BE2C (cell line): ENCODE measurements at regions not wholly inside any gene's neighbourhood (a gene's known extent, or its start where the extent isn't known, plus 50 kb on each side); places are given as distances from the start of the nearest gene placed in this dataset.

Source experiments
- DNase-seq: peaks from one replicate; pipeline ENCODE4 v3.0.0-alpha.2; 2020
- H3K27me3 ChIP-seq: fragments of 250-450 bp; sonication (Bioruptor Pico); 2 replicates; pipeline ENCODE4 v1.5.1; 2020; ENCODE audit warnings: mild to moderate bottlenecking
- H3K36me3 ChIP-seq: fragments of 250-450 bp; sonication (Bioruptor Pico); 2 replicates; pipeline ENCODE4 v1.5.1; 2020; ENCODE audit warnings: mild to moderate bottlenecking
- H3K4me1 ChIP-seq: fragments of 250-450 bp; sonication (Bioruptor Pico); 2 replicates; pipeline ENCODE4 v1.5.1; 2020
- H3K4me3 ChIP-seq: 2 replicates; pipeline ENCODE4 v1.5.1; 2011; ENCODE audit warnings: low read depth, low read length
- H3K9me3 ChIP-seq: fragments of 250-450 bp; sonication (Bioruptor Pico); 2 replicates; pipeline ENCODE4 v1.5.1; 2020
- TF ChIP-seq, protein P1 (sequence below): IDR thresholded peaks from 2 replicates; pipeline ENCODE4 v1.5.1; 2012; ENCODE audit warnings: mild to moderate bottlenecking, low read depth, low read length

- no peaks in the 10 kb centered on the region for H3K4me1 ChIP-seq
- no peak overlapping the region for H3K4me3 ChIP-seq
- H3K9me3 ChIP-seq, result no peaks in the 10 kb centered on the region
- no peaks in the 10 kb centered on the region for H3K27me3 ChIP-seq
- TF ChIP-seq, protein P1, sequence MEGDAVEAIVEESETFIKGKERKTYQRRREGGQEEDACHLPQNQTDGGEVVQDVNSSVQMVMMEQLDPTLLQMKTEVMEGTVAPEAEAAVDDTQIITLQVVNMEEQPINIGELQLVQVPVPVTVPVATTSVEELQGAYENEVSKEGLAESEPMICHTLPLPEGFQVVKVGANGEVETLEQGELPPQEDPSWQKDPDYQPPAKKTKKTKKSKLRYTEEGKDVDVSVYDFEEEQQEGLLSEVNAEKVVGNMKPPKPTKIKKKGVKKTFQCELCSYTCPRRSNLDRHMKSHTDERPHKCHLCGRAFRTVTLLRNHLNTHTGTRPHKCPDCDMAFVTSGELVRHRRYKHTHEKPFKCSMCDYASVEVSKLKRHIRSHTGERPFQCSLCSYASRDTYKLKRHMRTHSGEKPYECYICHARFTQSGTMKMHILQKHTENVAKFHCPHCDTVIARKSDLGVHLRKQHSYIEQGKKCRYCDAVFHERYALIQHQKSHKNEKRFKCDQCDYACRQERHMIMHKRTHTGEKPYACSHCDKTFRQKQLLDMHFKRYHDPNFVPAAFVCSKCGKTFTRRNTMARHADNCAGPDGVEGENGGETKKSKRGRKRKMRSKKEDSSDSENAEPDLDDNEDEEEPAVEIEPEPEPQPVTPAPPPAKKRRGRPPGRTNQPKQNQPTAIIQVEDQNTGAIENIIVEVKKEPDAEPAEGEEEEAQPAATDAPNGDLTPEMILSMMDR, result no peak
- H3K36me3 ChIP-seq, result no peaks in the 10 kb centered on the region
- DNase-seq, result no peak
These were observed 148.5 kb upstream of the ATXN1 start for GRCh38 chr6:16909658-16910360.

DNA sequence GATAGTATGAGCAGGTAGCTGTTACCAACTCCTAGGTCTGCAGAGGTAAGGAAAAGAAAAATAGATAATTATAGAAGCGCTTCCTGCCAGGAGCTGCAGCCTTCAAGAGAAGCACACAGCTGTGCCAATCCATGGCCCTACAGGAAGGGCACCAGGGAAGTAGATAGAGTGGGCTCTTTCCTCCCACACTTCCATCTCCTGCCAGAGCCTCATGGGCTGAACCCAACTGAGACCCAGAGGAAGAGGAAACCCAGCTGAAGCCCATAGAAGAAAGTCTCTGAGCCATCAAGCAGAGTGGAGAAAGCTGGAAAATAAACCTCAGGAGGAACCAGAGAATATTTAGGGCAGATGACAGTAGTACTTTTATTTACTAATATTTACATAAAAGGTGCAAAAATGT is 146.7 kb upstream of the ATXN1 start:
- no peaks in the 10 kb centered on the region for H3K27me3 ChIP-seq
- no peak for DNase-seq
- TF ChIP-seq, protein P1, result no peak
- no peaks in the 10 kb centered on the region for H3K36me3 ChIP-seq
- H3K4me1 ChIP-seq, result no peaks in the 10 kb centered on the region
- no peak overlapping the region for H3K4me3 ChIP-seq
- no peaks in the 10 kb centered on the region for H3K9me3 ChIP-seq

DNA sequence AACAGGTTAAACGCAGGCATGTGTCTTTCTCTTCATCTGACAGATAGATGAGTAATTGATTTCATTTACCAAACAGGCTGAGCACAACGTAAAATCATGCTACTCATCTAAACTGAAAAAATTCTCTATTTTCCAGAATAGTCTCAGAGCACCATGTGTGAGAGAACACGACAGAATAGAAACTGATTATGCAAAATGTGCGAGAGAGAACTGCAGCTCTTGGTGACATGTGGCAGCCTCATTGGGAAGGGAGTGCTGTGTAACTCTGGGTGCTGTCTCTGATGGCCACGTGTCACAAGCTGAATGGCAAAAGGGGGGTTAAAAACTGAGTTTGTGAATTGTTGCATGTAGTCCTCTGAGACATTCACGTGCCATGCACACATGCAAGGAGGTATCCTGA is 143.7 kb upstream of the ATXN1 start:
- no peaks in the 10 kb centered on the region for H3K4me1 ChIP-seq
- TF ChIP-seq, protein P1, result no peak
- H3K36me3 ChIP-seq, result no peaks in the 10 kb centered on the region
- H3K27me3 ChIP-seq, result no peaks in the 10 kb centered on the region
- no peak for DNase-seq
- H3K4me3 ChIP-seq, result no peak overlapping the region
- H3K9me3 ChIP-seq, result no peaks in the 10 kb centered on the region

DNA sequence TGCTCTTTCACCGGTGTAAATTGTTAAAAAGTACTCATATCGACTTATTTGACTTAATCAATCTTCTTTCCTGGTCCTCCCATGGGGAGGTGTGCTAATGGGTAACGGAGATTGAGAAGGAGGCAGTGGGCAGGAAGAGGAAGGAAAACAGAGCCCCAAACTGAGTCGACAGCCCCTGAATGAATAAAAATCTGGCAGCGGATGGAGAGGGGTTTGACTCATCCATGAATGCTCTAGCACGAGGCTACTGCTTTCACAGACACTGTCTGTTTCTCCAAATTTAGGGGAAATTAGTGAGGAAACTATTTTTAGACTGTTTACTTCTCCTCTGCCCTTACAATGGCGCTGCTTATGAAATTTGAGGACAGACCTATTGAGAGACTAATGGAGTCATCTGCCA is 142.2 kb upstream of the ATXN1 start:
- Histone ChIP-seq H3K4me1 (no peaks in the 10 kb centered on the region), H3K4me3 (no peak overlapping the region), H3K27me3 (no peaks in the 10 kb centered on the region), H3K36me3 (no peaks in the 10 kb centered on the region), H3K9me3 (no peaks in the 10 kb centered on the region)
- TF ChIP-seq, protein P1, result no peak
- DNase-seq, result no peak

GRCh38 chr6:16902502-16902901 is 141.2 kb upstream of the ATXN1 start:
- DNase-seq, result no peak
- H3K27me3 ChIP-seq, result no peaks in the 10 kb centered on the region
- no peak overlapping the region for H3K4me3 ChIP-seq
- H3K36me3 ChIP-seq, result no peaks in the 10 kb centered on the region
- H3K9me3 ChIP-seq, result no peaks in the 10 kb centered on the region
- TF ChIP-seq, protein P1, result no peak
- H3K4me1 ChIP-seq, result no peaks in the 10 kb centered on the region

- peak; percentile 8 for DNase-seq
- H3K27me3 ChIP-seq, result no peaks in the 10 kb centered on the region
- TF ChIP-seq, protein P1, result no peak
- H3K9me3 ChIP-seq, result no peaks in the 10 kb centered on the region
- no peaks in the 10 kb centered on the region for H3K4me1 ChIP-seq
- no peaks in the 10 kb centered on the region for H3K36me3 ChIP-seq
- H3K4me3 ChIP-seq, result no peak overlapping the region
These were observed 140.5 kb upstream of the ATXN1 start for GRCh38 chr6:16901782-16902181.
